ENCODE measurements at regions not wholly inside any gene's neighbourhood (a gene's known extent, or its start where the extent isn't known, plus 50 kb on each side); places are given as distances from the start of the nearest gene placed in this dataset.

DNA sequence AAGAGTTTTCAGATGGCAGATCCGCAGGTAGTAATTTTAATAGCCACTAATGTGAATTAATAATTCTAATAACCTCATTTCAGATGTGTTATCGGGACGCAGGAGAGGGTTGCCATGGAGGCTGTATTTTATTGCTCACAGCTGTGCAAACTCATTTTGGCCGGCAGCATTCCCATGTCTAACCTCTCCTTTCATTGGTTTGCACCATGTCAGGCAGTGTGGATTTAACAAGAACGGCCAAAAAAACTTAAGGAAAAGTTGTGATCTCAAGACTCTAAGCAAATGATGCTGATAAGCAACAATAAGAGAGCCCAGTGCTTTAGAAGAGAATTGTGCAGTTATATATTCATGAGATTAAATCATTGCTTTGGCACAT is 88.7 kb upstream of the NRP1 start:
- H2BK5ac ChIP-seq (ENCODE audit: low read depth, low read length): no peak overlapping the region
- no peak overlapping the region for H3K4me3 ChIP-seq (ENCODE audit: extremely low read depth in 1 of 4, insufficient read depth in 2 of 4, low read depth in 3 of 4, low read length in 4 of 4)
- no peak overlapping the region for H3K23ac ChIP-seq (ENCODE audit: insufficient read length)
- no peak overlapping the region for H3K14ac ChIP-seq (ENCODE audit: insufficient read length)
- no peaks in the 10 kb centered on the region for H3K27me3 ChIP-seq (replicated peaks in 1 of 4; ENCODE audit: control insufficient read depth in 3 of 4, extremely low read depth in 1 of 4, insufficient read depth in 3 of 4, low read length in 3 of 4)
- ChIA-PET POLR2A (ENCODE audit: partially characterized antibody) (no interaction called here), CTCF (ENCODE audit: partially characterized antibody) (no interaction called here)
- H4K91ac ChIP-seq (replicated peaks; ENCODE audit: insufficient read length, low read length): no peak overlapping the region
- H2BK20ac ChIP-seq (ENCODE audit: low read length): no peak overlapping the region
- H2BK12ac ChIP-seq (ENCODE audit: low read depth, low read length): no peak overlapping the region
- H3K79me1 ChIP-seq (ENCODE audit: low read depth, low read length): no peaks in the 10 kb centered on the region
- no peaks in the 10 kb centered on the region for H3K9me3 ChIP-seq (ENCODE audit: insufficient read depth in 2 of 2, low read depth in 1 of 2, low read length in 1 of 2)
- no peak overlapping the region for H3K9ac ChIP-seq (replicated peaks in 1 of 4; ENCODE audit: extremely low read depth in 1 of 4, low read depth in 3 of 4, low read length in 3 of 4)
- no peak overlapping the region for H3K4me2 ChIP-seq (ENCODE audit: insufficient read depth in 1 of 2, low read depth in 2 of 2, low read length in 2 of 2)
- no peaks in the 10 kb centered on the region for H3K79me2 ChIP-seq (ENCODE audit: control insufficient read depth in 1 of 2, insufficient read depth in 2 of 2, low read length in 2 of 2)
- H3K4ac ChIP-seq (replicated peaks; ENCODE audit: insufficient read length, low read depth, low read length): no peak overlapping the region
- WGBS, 2 experiments (ENCODE audit: extremely low coverage in 1 of 2, insufficient coverage in 1 of 2, insufficient read length in 1 of 2, insufficient replicate concordance in 2 of 2, low coverage in 1 of 2, low lambda C conversion rate in 2 of 2, missing lambda C conversion rate in 1 of 2): 97% methylated on average over 5 of the region's 5 CpGs; no CpG with 5 or more reads in 1 of the 2 experiments
- H3K23me2 ChIP-seq (ENCODE audit: low read depth, low read length): no peaks in the 10 kb centered on the region
- H3K4me1 ChIP-seq (replicated peaks in 1 of 4; ENCODE audit: control insufficient read depth in 3 of 4, insufficient read depth in 4 of 4, low read length in 3 of 4): peaks cover 0 to 6% (median 2%) of the 10 kb centered on the region in 4 experiments; a peak in 2 of 7 replicates
- H3K36me3 ChIP-seq (ENCODE audit: control insufficient read depth in 2 of 4, insufficient read depth in 4 of 4, low read length in 3 of 4): no peaks in the 10 kb centered on the region
- H4K20me1 ChIP-seq (replicated peaks in 1 of 2; ENCODE audit: control insufficient read depth in 1 of 2, insufficient read depth in 2 of 2, low read length in 2 of 2): no peaks in the 10 kb centered on the region
- H2BK15ac ChIP-seq (ENCODE audit: low read length): no peak overlapping the region
- H2AFZ ChIP-seq (ENCODE audit: low read length): no peak overlapping the region
- H2BK120ac ChIP-seq (replicated peaks; ENCODE audit: low read depth, low read length): no peak overlapping the region
- FAIRE-seq: no peak
- H2AK5ac ChIP-seq (ENCODE audit: low read depth, low read length): no peak overlapping the region
- no peak overlapping the region for H3K27ac ChIP-seq (ENCODE audit: low read depth, low read length)
- H4K5ac ChIP-seq (ENCODE audit: insufficient read length, low read depth, low read length): no peak overlapping the region
- no peak overlapping the region for H4K8ac ChIP-seq (ENCODE audit: extremely low read depth, insufficient read depth, low read length)
- H3K18ac ChIP-seq (ENCODE audit: extremely low read depth, low read length): no peak overlapping the region
- H3K56ac ChIP-seq (replicated peaks; ENCODE audit: insufficient read length, low read depth, low read length): no peak overlapping the region
- no peak for DNase-seq (ENCODE audit: low read depth in 1 of 2, low spot score in 2 of 2)
- TF ChIP-seq EZH2 (IDR thresholded peaks at IDR 0.05; ENCODE audit: low read depth, low read length, severe bottlenecking): no peak
- TF ChIP-seq SP1 (IDR thresholded peaks at IDR 0.05; ENCODE audit: low read depth, low read length): no peak
- TF ChIP-seq CTBP2 (IDR thresholded peaks at IDR 0.05; ENCODE audit: borderline replicate concordance, insufficient read depth, insufficient read length, low read length): no peak
- no peak for TF ChIP-seq FOSL1 (IDR thresholded peaks at IDR 0.05; ENCODE audit: insufficient read depth, low read depth, low read length)
- TF ChIP-seq TCF12 (IDR thresholded peaks at IDR 0.05; ENCODE audit: low read depth, low read length): no peak
- no peak for TF ChIP-seq TEAD4 (IDR thresholded peaks at IDR 0.05; ENCODE audit: low read depth, low read length)
- TF ChIP-seq RFX5 (IDR thresholded peaks at IDR 0.05; ENCODE audit: borderline replicate concordance, low read depth, low read length): no peak
- TF ChIP-seq, protein P1, sequence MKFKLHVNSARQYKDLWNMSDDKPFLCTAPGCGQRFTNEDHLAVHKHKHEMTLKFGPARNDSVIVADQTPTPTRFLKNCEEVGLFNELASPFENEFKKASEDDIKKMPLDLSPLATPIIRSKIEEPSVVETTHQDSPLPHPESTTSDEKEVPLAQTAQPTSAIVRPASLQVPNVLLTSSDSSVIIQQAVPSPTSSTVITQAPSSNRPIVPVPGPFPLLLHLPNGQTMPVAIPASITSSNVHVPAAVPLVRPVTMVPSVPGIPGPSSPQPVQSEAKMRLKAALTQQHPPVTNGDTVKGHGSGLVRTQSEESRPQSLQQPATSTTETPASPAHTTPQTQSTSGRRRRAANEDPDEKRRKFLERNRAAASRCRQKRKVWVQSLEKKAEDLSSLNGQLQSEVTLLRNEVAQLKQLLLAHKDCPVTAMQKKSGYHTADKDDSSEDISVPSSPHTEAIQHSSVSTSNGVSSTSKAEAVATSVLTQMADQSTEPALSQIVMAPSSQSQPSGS (IDR thresholded peaks at IDR 0.05; ENCODE audit: low read length): no peak
- TF ChIP-seq EGR1 (IDR thresholded peaks at IDR 0.05; ENCODE audit: borderline replicate concordance, low read depth, low read length): no peak
- TF ChIP-seq, protein P2, sequence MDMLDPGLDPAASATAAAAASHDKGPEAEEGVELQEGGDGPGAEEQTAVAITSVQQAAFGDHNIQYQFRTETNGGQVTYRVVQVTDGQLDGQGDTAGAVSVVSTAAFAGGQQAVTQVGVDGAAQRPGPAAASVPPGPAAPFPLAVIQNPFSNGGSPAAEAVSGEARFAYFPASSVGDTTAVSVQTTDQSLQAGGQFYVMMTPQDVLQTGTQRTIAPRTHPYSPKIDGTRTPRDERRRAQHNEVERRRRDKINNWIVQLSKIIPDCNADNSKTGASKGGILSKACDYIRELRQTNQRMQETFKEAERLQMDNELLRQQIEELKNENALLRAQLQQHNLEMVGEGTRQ (IDR thresholded peaks at IDR 0.05; ENCODE audit: low read length): no peak
- no peak for TF ChIP-seq MAFK (IDR thresholded peaks at IDR 0.05; ENCODE audit: low read depth, low read length)
- no peak for TF ChIP-seq SIX5 (IDR thresholded peaks at IDR 0.05; ENCODE audit: low read depth, low read length)
- TF ChIP-seq POLR2AphosphoS5 (IDR thresholded peaks at IDR 0.05; ENCODE audit: low read depth, low read length): no peak

All from H1 (cell line).